22Rv1 (cell line): ENCODE measurements at regions not wholly inside any gene's neighbourhood (a gene's known extent, or its start where the extent isn't known, plus 50 kb on each side); places are given as distances from the start of the nearest gene placed in this dataset.
A peak's percentile ranks its signal among the peaks of the same experiment; 100 is the strongest.
"Not testable (repeated sequence)": the region's sequence is repeated elsewhere in the genome, so short reads cannot be mapped to it uniquely, and the experiment has no call there.

Experiments
- H3K27ac ChIP-seq: fragments of 450-650 bp; 2 replicates; pipeline ENCODE4 v1.5.1; 2017
- CTCF ChIP-seq: fragments of 450-650 bp; IDR thresholded peaks from 2 replicates; pipeline ENCODE4 v1.5.1; 2017; ENCODE audit warnings: mild to moderate bottlenecking
- ZFX ChIP-seq: fragments of 450-650 bp; IDR thresholded peaks from 2 replicates; pipeline ENCODE4 v1.6.1; 2017; ENCODE audit warnings: antibody characterized with exemption, borderline replicate concordance

GRCh38 chr18:27312853-27313252 lies 127.7 kb upstream of the CHST9 start:
- H3K27ac ChIP-seq, result no peak overlapping the region
- TF ChIP-seq ZFX (no peak), CTCF (no peak)

GRCh38 chr18:27312153-27312552 lies 127.0 kb upstream of the CHST9 start:
- TF ChIP-seq CTCF (no peak), ZFX (no peak)
- H3K27ac ChIP-seq, result no peak overlapping the region

- TF ChIP-seq CTCF (no peak), ZFX (no peak)
Measured at GRCh38 chr18:27311114-27311513, 126.0 kb upstream of the CHST9 start.

GRCh38 chr18:27301615-27302378 lies 116.7 kb upstream of the CHST9 start:
- H3K27ac ChIP-seq, result no peak overlapping the region
- TF ChIP-seq CTCF (no peak), ZFX (no peak)

More at GRCh38 chr18:27311114-27311513, 126.0 kb upstream of the CHST9 start:
- H3K27ac ChIP-seq, result no peak overlapping the region

GRCh38 chr18:27298214-27298804 lies 113.2 kb upstream of the CHST9 start:
- H3K27ac ChIP-seq, result no peak overlapping the region
- peak; percentile 67 for TF ChIP-seq CTCF
- no peak for TF ChIP-seq ZFX

GRCh38 chr18:27285973-27286562 lies 101.0 kb upstream of the CHST9 start:
- H3K27ac ChIP-seq, result not testable (repeated sequence)

- H3K27ac ChIP-seq, result no peak overlapping the region
- TF ChIP-seq ZFX (no peak), CTCF (no peak)
Measured at GRCh38 chr18:27278131-27278530, 93.0 kb upstream of the CHST9 start.
